ENCODE measurements at regions not wholly inside any gene's neighbourhood (a gene's known extent, or its start where the extent isn't known, plus 50 kb on each side); places are given as distances from the start of the nearest gene placed in this dataset. TPM values are rescaled to one million over a fixed set of nuclear protein-coding genes. Genes with fewer than 3 reads are reported as not detected.

- no peak for DNase-seq (ENCODE audit: low spot score)
- no peak for ATAC-seq (ENCODE audit: low FRiP score)
- TF ChIP-seq, protein P1, sequence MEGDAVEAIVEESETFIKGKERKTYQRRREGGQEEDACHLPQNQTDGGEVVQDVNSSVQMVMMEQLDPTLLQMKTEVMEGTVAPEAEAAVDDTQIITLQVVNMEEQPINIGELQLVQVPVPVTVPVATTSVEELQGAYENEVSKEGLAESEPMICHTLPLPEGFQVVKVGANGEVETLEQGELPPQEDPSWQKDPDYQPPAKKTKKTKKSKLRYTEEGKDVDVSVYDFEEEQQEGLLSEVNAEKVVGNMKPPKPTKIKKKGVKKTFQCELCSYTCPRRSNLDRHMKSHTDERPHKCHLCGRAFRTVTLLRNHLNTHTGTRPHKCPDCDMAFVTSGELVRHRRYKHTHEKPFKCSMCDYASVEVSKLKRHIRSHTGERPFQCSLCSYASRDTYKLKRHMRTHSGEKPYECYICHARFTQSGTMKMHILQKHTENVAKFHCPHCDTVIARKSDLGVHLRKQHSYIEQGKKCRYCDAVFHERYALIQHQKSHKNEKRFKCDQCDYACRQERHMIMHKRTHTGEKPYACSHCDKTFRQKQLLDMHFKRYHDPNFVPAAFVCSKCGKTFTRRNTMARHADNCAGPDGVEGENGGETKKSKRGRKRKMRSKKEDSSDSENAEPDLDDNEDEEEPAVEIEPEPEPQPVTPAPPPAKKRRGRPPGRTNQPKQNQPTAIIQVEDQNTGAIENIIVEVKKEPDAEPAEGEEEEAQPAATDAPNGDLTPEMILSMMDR (IDR thresholded peaks at IDR 0.05), result no peak
Observed at GRCh38 chr2:212596276-212596675, 57.7 kb upstream of the ERBB4 start.

- ATAC-seq (ENCODE audit: low FRiP score), result no peak
- no peak for DNase-seq (ENCODE audit: low spot score)
- TF ChIP-seq, protein P1 (IDR thresholded peaks at IDR 0.05), result no peak
Observed at GRCh38 chr2:212595036-212595654, 56.5 kb upstream of the ERBB4 start.

DNA sequence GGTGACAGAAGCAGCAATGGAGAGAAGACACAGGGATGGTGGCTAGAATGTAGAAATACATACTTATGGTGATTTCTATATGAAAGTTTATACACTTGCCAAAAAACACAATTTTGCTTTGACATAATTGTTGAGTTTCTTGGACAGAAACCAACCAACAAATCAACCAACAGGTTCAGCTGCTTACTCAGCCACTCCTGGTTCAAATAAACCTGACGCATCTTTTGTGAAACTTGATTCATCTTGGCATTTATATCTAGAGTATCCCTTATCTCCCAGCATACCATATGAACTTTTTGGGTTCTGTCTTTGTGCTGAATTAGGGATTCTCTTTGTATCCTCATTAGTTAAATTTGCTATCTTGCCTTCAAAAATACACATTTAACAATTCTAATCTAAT lies 54.1 kb upstream of the ERBB4 start:
- DNase-seq (ENCODE audit: low spot score) (no peak), ATAC-seq (ENCODE audit: low FRiP score) (no peak)
- TF ChIP-seq, protein P1 (IDR thresholded peaks at IDR 0.05), result no peak

Small RNAs in the stretch of these regions (small RNA-seq; reads per million reads assigned to genes)
- gene MIR4776-1, result not detected

All from omental fat pad (tissue), 3 donors.